SK-N-MC (cell line): ENCODE measurements at regions not wholly inside any gene's neighbourhood (a gene's known extent, or its start where the extent isn't known, plus 50 kb on each side); places are given as distances from the start of the nearest gene placed in this dataset.

Experiments
- DNase-seq: peaks from one replicate; pipeline ENCODE4 v3.0.0-alpha.2; 2011; ENCODE audit warnings: low read depth, low spot score
- H3K27ac ChIP-seq: fragments of 200-600 bp; sonication (generic); 2 replicates; pipeline ENCODE4 v1.5.1; 2016; ENCODE audit warnings: mixed run types
- H3K36me3 ChIP-seq: fragments of 200-600 bp; sonication (generic); 2 replicates; pipeline ENCODE4 v1.6.1; 2017; ENCODE audit warnings: antibody characterized with exemption, low read length, mixed read lengths; ENCODE audit not compliant: insufficient read depth
- H3K4me3 ChIP-seq: fragments of 200-600 bp; sonication (generic); 2 replicates; pipeline ENCODE4 v1.5.1; 2016
- H3K9ac ChIP-seq: fragments of 200-600 bp; sonication (generic); 2 replicates; pipeline ENCODE4 v1.8.0; 2017; ENCODE audit warnings: mixed run types, mixed read lengths; ENCODE audit not compliant: insufficient read length
- H3K9me3 ChIP-seq: fragments of 200-600 bp; sonication (generic); 2 replicates; pipeline ENCODE4 v1.6.1; 2017; ENCODE audit warnings: low read depth, mild to moderate bottlenecking, antibody characterized with exemption, low read length, moderate library complexity, mixed read lengths
- EZH2 ChIP-seq: fragments of 200-600 bp; sonication (generic); IDR thresholded peaks from one replicate; pipeline ENCODE4 v1.6.1; 2017; ENCODE audit warnings: antibody characterized with exemption
- FOXP2 ChIP-seq: optimal IDR thresholded peaks from 2 replicates; pipeline ENCODE3; 2011; ENCODE audit warnings: mild to moderate bottlenecking, moderate library complexity; ENCODE audit not compliant: insufficient read depth; ENCODE audit errors: extremely low read length, control extremely low read depth
- POLR2AphosphoS5 ChIP-seq: IDR thresholded peaks from 2 replicates; pipeline ENCODE4 v1.6.1; 2012; ENCODE audit warnings: mild to moderate bottlenecking, low read depth, low read length, borderline replicate concordance

DNA sequence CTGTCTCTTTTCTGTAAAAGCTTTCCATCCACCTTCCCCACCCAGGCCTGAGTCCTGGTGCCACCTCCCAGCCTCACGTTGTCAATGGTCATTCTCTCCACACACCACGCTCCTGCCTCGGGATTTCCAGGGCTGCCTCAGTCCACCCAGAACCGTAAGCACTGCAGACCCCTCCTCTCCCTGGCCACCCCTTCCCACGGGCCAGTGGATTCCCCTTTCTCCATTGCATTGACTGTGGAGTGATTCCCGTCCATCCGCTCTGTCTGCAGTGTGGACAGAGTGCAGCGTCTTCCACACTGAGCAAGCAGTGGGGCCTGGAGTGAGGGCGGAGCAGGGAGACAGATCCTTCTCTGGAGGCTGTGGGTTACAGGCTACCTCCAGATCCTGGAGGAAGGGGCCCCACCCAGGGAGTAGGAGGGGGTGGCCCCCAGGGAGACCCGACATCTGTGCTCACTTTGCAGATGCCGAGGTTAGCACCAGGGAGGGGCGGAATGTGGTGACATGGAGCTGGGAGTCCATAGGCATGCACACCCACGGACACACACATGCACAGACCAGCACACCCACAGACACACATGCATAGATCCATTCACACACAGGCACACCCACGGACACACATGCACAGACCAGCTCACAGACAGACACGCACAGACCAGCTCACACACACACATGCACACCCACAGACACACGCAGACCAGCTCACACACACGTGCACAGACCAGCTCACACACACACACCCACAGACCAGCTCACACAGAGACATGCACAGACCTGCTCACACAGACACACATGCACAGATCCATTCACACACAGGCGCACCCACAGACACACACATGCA, 109.6 kb upstream of the B3GAT1 start:
- H3K9me3 ChIP-seq: no peaks in the 10 kb centered on the region
- H3K4me3 ChIP-seq: no peak overlapping the region
- H3K27ac ChIP-seq: no peak overlapping the region
- TF ChIP-seq EZH2: no peak
- TF ChIP-seq FOXP2: no peak
- no peak for TF ChIP-seq POLR2AphosphoS5
- no peaks in the 10 kb centered on the region for H3K36me3 ChIP-seq
- no peak overlapping the region for H3K9ac ChIP-seq
- no peak for DNase-seq

DNA sequence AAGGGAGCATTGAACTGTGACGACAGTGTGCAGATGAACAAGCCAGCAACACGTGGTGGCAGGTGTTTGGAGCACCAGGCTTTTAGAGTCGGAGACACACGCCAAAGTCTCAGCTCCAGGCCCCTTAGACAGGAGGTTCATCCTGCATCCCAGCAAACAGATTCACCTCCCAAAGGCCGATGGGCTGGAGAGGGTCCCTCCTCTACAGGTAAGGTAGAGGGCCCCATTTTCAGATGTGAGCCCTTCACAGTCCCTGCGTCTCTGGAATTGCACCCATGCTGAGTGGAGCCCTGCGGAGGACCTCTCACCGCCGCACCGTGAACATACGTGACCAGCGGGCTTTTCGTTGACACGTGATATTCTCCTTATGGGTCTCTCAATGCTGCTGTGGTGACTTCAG, 109.0 kb upstream of the B3GAT1 start:
- no peak for DNase-seq
- Histone ChIP-seq H3K36me3 (no peaks in the 10 kb centered on the region), H3K4me3 (no peak overlapping the region), H3K27ac (no peak overlapping the region), H3K9ac (no peak overlapping the region), H3K9me3 (no peaks in the 10 kb centered on the region)
- TF ChIP-seq POLR2AphosphoS5 (no peak), EZH2 (no peak), FOXP2 (no peak)

DNA sequence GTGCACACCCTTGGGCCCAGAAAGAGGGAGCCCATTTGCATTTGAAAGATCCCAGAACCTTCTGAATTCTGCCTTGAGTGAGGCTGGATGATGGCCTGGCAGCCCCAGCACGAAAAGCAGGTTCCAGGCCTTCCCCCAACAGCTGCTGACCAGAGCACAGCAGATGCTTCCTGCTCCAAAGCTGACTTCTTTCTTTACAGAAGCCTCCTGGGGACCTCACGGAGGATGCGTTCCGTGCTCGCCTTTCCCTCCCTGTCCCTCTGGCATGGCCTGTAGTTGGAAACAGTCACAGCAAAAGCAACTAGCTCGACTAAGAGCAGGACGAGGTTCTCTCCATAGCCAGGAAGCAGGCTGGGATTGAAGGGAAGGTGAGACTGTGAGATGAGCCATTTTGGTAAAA, 107.7 kb upstream of the B3GAT1 start:
- DNase-seq: no peak
- TF ChIP-seq EZH2 (no peak), FOXP2 (no peak), POLR2AphosphoS5 (no peak)
- Histone ChIP-seq H3K27ac (no peak overlapping the region), H3K4me3 (no peak overlapping the region), H3K9ac (no peak overlapping the region), H3K9me3 (no peaks in the 10 kb centered on the region), H3K36me3 (no peaks in the 10 kb centered on the region)

DNA sequence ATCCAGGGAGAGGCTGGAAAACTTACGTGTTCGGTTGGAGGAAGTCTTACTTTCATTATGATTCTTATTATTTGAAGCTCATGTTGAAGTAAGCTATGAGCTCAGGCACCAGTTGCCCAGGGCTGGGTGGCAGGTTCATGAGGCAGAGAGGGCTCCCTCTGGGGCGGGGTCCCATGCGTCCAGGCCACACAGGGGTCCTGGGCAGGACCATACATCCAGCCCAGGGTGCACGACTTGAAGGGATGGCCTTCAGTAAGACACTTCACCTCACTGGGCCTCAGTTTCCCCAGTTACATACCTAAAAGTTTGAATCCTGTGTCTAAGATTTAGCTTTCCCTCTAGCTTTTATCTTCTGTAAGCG, 107.3 kb upstream of the B3GAT1 start:
- DNase-seq: no peak
- H3K9ac ChIP-seq: no peak overlapping the region
- no peaks in the 10 kb centered on the region for H3K9me3 ChIP-seq
- TF ChIP-seq POLR2AphosphoS5 (no peak), EZH2 (no peak), FOXP2 (no peak)
- H3K4me3 ChIP-seq: no peak overlapping the region
- no peak overlapping the region for H3K27ac ChIP-seq
- no peaks in the 10 kb centered on the region for H3K36me3 ChIP-seq

DNA sequence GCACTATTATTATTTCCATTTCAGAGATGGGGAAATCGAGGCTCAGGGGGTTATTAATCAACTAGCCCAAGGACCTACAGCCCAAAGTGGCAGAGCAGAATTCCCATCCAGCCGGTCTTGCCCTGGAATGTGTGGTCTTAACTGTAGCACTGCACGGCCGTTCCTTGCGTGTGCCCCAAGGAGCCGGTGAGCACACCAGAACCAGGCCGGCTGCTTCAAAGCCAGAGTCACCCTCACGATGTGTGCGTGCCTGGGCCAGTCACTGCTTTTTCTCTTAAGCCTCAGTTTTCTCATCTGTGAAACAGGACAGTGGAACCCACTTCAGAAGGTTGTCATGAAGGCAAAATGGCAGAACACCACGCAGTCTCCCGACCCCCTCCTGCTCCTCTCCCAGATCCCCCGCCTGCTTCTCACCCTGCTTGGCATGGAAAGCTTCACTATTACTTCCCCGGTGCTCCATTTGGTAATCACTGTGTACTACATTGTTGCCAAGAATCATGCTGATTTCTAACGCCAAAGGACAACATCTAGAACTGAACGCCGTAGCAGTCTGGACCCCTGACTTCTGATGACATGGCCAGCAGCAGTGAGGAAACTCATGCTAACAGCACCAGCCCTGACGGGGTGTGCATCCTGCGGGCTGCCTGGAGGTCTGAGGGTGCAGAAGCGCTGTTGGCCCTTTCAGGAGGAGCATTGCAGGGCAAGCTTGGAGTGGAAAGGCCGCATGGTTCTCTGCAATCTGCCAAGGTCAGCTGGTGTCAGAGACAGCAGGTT, 106.8 kb upstream of the B3GAT1 start:
- Histone ChIP-seq H3K4me3 (no peak overlapping the region), H3K9ac (no peak overlapping the region), H3K36me3 (no peaks in the 10 kb centered on the region), H3K27ac (no peak overlapping the region), H3K9me3 (no peaks in the 10 kb centered on the region)
- DNase-seq: no peak
- no peak for TF ChIP-seq POLR2AphosphoS5
- no peak for TF ChIP-seq EZH2
- no peak for TF ChIP-seq FOXP2

DNA sequence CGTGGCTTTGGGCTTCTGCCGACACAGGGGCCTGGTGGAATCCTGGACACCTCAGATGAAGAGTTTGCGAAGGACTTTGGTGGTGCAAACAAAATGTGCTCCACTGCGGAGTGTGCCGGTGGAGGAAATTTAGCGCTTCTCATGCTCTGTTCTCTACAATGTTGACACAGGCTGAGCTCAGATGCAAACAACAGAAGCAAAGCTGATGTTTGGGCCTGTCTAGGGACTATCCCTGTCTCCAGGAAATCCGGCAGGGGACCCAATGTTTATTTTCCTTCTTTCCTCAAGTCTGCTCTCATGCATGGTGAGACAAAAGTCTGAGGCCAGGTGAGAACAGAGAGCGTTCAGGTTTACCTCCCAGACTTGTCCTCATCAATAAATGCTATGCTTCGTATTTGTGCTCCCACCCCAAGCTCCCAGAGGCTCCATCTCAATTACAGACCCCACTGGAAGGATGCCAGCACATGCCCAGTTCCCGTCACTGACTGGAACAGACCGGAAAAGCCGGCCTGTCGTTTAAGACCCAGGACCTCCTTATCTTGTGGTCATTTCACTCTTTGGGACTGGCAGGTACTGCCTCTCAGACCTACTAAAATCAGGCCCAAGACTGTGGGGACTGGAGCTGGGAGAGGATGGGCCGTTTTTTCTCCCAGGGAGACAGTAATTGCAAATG, 105.7 kb upstream of the B3GAT1 start:
- Histone ChIP-seq H3K36me3 (no peaks in the 10 kb centered on the region), H3K27ac (no peak overlapping the region), H3K4me3 (no peak overlapping the region), H3K9me3 (no peaks in the 10 kb centered on the region), H3K9ac (no peak overlapping the region)
- TF ChIP-seq FOXP2 (no peak), EZH2 (no peak)
- no peak for DNase-seq

DNA sequence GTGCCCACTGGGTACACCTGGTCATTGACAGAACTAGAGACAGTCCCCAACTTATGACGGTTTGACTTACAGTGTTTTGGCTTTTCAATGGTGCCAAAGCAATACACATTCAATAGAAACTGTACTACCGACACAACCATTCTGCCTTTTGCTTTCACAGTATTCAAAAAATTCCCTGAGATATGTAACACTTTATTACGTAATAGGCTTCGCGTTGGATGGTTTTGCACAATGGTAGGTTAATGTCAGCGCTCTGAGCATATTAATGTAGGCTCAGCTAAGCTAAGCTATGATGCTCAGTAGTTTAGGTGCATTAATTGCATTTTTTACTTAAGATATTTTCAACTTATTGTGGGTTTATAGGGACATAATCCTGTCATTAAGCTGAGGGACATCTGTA, 105.1 kb upstream of the B3GAT1 start:
- Histone ChIP-seq H3K9me3 (no peaks in the 10 kb centered on the region), H3K36me3 (no peaks in the 10 kb centered on the region), H3K4me3 (no peak overlapping the region), H3K9ac (no peak overlapping the region), H3K27ac (no peak overlapping the region)
- TF ChIP-seq POLR2AphosphoS5 (no peak), EZH2 (no peak), FOXP2 (no peak)
- DNase-seq: no peak

DNA sequence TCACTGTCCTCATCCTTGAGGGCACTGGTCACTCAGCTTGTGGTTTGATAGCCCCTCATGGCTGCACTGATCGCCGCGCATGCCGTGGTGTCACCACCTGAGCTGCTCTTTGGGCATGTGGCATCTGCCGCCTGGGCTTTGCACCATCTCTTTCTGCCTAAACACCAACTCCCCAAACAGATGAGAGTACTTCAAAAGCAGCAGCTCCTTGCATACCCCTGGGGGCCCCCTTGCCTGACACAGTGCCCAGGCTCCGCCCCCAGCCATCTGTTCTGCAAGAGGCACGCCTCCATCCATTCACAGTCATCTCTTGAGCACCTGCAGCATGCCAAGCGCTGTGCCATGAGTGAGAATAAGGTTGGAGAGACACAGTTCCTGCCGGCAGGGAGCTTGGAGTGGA, 104.5 kb upstream of the B3GAT1 start:
- Histone ChIP-seq H3K9ac (no peak overlapping the region), H3K27ac (no peak overlapping the region), H3K36me3 (no peaks in the 10 kb centered on the region), H3K4me3 (no peak overlapping the region), H3K9me3 (no peaks in the 10 kb centered on the region)
- DNase-seq: no peak
- TF ChIP-seq POLR2AphosphoS5: no peak
- TF ChIP-seq FOXP2: no peak
- TF ChIP-seq EZH2: no peak
